NCI-H2171 (cell line): ENCODE measurements at regions not wholly inside any gene's neighbourhood (a gene's known extent, or its start where the extent isn't known, plus 50 kb on each side); places are given as distances from the start of the nearest gene placed in this dataset.

Source experiments
- DNase-seq: peaks from one replicate; lab custom pipeline; 2025; lab: John Stamatoyannopoulos, UW

- no peak for DNase-seq
Observed at GRCh38 chr5:2009986-2010914, 127.5 kb upstream of the IRX4 start.

GRCh38 chr5:2008851-2009629 lies 126.3 kb upstream of the IRX4 start:
- DNase-seq = no peak

GRCh38 chr5:2007878-2008501 lies 125.3 kb upstream of the IRX4 start:
- no peak for DNase-seq

- DNase-seq = no peak
Observed at GRCh38 chr5:2007496-2007877, 124.8 kb upstream of the IRX4 start.

GRCh38 chr5:2006971-2007291 lies 124.2 kb upstream of the IRX4 start:
- no peak for DNase-seq

- no peak for DNase-seq
Observed at GRCh38 chr5:2006193-2006970, 123.7 kb upstream of the IRX4 start.

GRCh38 chr5:2005101-2006041 lies 122.6 kb upstream of the IRX4 start:
- DNase-seq = no peak

- no peak for DNase-seq
Observed at GRCh38 chr5:2003690-2004365, 121.1 kb upstream of the IRX4 start.

- no peak for DNase-seq
Observed at GRCh38 chr5:2003206-2003605, 120.5 kb upstream of the IRX4 start.

- no peak for DNase-seq
Observed at GRCh38 chr5:2001300-2001699, 118.6 kb upstream of the IRX4 start.

- DNase-seq = no peak
Observed at GRCh38 chr5:2000591-2000990, 117.9 kb upstream of the IRX4 start.

- DNase-seq = no peak
Observed at GRCh38 chr5:1999794-2000193, 117.1 kb upstream of the IRX4 start.

GRCh38 chr5:1998716-1999317 lies 116.1 kb upstream of the IRX4 start:
- DNase-seq = no peak

GRCh38 chr5:1998348-1998669 lies 115.6 kb upstream of the IRX4 start:
- no peak for DNase-seq

GRCh38 chr5:1997640-1998347 lies 115.1 kb upstream of the IRX4 start:
- DNase-seq = no peak

- DNase-seq = no peak
Observed at GRCh38 chr5:1995491-1995890, 112.8 kb upstream of the IRX4 start.

- DNase-seq = no peak
Observed at GRCh38 chr5:1987471-1987870, 104.7 kb upstream of the IRX4 start.

- DNase-seq = no peak
Observed at GRCh38 chr5:1985781-1986180, 103.1 kb upstream of the IRX4 start.

GRCh38 chr5:1983919-1984695 lies 101.4 kb upstream of the IRX4 start:
- no peak for DNase-seq
